ENCODE measurements at regions not wholly inside any gene's neighbourhood (a gene's known extent, or its start where the extent isn't known, plus 50 kb on each side); places are given as distances from the start of the nearest gene placed in this dataset.

DNA sequence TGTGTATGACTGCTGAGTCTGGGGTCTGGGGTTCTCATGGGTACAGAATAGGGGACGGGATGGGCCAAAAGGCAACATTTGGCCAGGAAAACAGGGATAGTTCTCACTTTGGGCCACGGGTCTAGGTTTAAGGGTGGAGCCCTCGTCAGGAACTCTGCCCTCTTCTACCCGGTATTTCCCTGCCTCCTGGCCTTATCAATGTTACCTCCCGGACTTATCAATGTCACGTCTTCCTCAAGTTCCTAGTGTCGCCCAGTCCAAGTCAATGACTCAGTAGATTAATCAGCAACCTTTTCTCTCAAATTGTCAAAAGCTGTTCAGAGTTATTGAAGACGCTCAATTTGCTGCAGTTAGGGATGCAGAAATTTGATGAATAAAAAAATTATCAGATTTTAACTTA, 234.8 kb downstream of the B3GLCT start:
- H3K27ac ChIP-seq (ENCODE audit: low read depth, low read length) = no peak overlapping the region
- no peak overlapping the region for H3K4me3 ChIP-seq (ENCODE audit: insufficient read depth, low read length)
- H3K4me1 ChIP-seq (ENCODE audit: insufficient read depth, low read length) = peaks cover 6% of the 10 kb centered on the region
- H3K79me2 ChIP-seq (ENCODE audit: insufficient read depth, low read length) = no peaks in the 10 kb centered on the region
- H4K20me1 ChIP-seq (ENCODE audit: insufficient read depth, low read length) = no peaks in the 10 kb centered on the region
- no peaks in the 10 kb centered on the region for H3K36me3 ChIP-seq (ENCODE audit: insufficient read depth, low read length)
- H3K9me3 ChIP-seq (ENCODE audit: low read depth, low read length) = no peaks in the 10 kb centered on the region
- no peak overlapping the region for H3K4me2 ChIP-seq (ENCODE audit: insufficient read depth, low read length)
- no peak for DNase-seq (ENCODE audit: insufficient read length, low spot score, missing footprints)
- no peak overlapping the region for H2AFZ ChIP-seq (ENCODE audit: low read length)
- TF ChIP-seq, protein P1, sequence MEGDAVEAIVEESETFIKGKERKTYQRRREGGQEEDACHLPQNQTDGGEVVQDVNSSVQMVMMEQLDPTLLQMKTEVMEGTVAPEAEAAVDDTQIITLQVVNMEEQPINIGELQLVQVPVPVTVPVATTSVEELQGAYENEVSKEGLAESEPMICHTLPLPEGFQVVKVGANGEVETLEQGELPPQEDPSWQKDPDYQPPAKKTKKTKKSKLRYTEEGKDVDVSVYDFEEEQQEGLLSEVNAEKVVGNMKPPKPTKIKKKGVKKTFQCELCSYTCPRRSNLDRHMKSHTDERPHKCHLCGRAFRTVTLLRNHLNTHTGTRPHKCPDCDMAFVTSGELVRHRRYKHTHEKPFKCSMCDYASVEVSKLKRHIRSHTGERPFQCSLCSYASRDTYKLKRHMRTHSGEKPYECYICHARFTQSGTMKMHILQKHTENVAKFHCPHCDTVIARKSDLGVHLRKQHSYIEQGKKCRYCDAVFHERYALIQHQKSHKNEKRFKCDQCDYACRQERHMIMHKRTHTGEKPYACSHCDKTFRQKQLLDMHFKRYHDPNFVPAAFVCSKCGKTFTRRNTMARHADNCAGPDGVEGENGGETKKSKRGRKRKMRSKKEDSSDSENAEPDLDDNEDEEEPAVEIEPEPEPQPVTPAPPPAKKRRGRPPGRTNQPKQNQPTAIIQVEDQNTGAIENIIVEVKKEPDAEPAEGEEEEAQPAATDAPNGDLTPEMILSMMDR (IDR thresholded peaks at IDR 0.05; ENCODE audit: extremely low read depth, low read depth, low read length) = no peak
- H3K27me3 ChIP-seq (ENCODE audit: insufficient read depth, low read length) = no peaks in the 10 kb centered on the region

DNA sequence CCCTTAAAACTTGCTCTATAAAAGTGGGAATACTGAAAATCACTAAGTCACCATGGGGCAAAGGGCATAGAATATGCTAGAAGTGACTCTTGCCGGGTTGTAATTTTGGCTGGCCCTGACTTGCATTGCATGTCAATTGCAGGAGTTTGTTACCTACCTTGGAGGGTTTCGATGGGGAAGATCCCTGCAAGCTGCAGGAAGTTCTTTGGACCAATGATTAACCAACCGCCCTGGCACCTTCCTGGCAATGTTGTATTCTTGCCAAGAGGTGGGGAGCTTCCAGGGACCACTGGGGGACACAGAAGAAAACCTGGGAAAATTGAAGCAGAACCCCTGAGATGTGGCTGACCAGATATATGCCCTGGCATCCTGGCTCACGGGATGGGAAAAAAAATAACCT, 235.8 kb downstream of the B3GLCT start:
- Histone ChIP-seq H3K4me2 (ENCODE audit: insufficient read depth, low read length) (no peak overlapping the region), H3K27me3 (ENCODE audit: insufficient read depth, low read length) (no peaks in the 10 kb centered on the region), H3K4me3 (ENCODE audit: insufficient read depth, low read length) (no peak overlapping the region), H3K27ac (ENCODE audit: low read depth, low read length) (no peak overlapping the region), H4K20me1 (ENCODE audit: insufficient read depth, low read length) (no peaks in the 10 kb centered on the region), H2AFZ (ENCODE audit: low read length) (no peak overlapping the region), H3K9me3 (ENCODE audit: low read depth, low read length) (no peaks in the 10 kb centered on the region), H3K79me2 (ENCODE audit: insufficient read depth, low read length) (no peaks in the 10 kb centered on the region), H3K36me3 (ENCODE audit: insufficient read depth, low read length) (no peaks in the 10 kb centered on the region), H3K4me1 (ENCODE audit: insufficient read depth, low read length) (peaks cover 6% of the 10 kb centered on the region)
- TF ChIP-seq, protein P1 (IDR thresholded peaks at IDR 0.05; ENCODE audit: extremely low read depth, low read depth, low read length) = no peak
- no peak for DNase-seq (ENCODE audit: insufficient read length, low spot score, missing footprints)

DNA sequence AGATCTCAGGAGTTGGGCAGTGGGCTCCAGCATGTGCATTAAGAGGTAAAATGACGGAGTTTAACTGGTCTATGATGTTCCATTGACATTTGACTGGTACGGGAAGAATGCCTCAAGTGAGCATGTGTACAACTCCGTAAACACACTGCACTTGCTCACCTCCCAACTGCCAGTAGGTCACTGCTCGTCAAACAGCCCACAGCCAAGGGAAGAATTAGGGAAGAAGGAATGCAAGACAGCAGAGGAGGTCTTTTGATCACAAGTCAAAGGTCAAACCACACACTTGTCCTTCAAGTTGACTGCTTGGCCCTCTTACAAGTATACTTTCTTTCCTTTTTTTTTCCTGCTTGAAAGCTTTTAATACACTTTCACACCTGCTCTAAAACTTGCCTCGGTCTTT, 236.7 kb downstream of the B3GLCT start:
- no peak overlapping the region for H2AFZ ChIP-seq (ENCODE audit: low read length)
- H3K36me3 ChIP-seq (ENCODE audit: insufficient read depth, low read length) = no peaks in the 10 kb centered on the region
- peaks cover 6% of the 10 kb centered on the region for H3K4me1 ChIP-seq (ENCODE audit: insufficient read depth, low read length)
- H3K4me2 ChIP-seq (ENCODE audit: insufficient read depth, low read length) = no peak overlapping the region
- no peaks in the 10 kb centered on the region for H4K20me1 ChIP-seq (ENCODE audit: insufficient read depth, low read length)
- no peaks in the 10 kb centered on the region for H3K79me2 ChIP-seq (ENCODE audit: insufficient read depth, low read length)
- H3K4me3 ChIP-seq (ENCODE audit: insufficient read depth, low read length) = no peak overlapping the region
- H3K27me3 ChIP-seq (ENCODE audit: insufficient read depth, low read length) = no peaks in the 10 kb centered on the region
- no peak overlapping the region for H3K27ac ChIP-seq (ENCODE audit: low read depth, low read length)
- no peaks in the 10 kb centered on the region for H3K9me3 ChIP-seq (ENCODE audit: low read depth, low read length)
- no peak for DNase-seq (ENCODE audit: insufficient read length, low spot score, missing footprints)
- TF ChIP-seq, protein P1 (IDR thresholded peaks at IDR 0.05; ENCODE audit: extremely low read depth, low read depth, low read length) = no peak

DNA sequence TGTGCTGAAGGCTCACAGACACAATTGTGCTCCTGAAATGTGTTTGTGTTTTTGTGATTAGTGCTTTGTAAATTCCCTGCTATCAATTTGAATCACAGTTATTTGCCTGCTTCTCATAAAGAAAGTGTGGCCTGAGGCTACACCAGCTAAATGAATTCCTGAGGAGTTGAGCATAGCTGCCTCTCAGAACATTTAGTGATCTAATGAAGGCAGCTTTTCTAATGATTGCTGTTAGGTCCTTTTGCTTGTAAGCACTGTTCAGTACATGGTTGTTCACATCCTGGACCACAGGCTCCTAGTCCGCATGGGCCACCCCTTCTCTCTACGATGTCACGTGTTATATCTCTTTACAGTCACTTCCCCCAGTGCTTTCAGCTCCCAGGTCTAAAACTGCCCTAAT, 238.2 kb downstream of the B3GLCT start:
- Histone ChIP-seq H2AFZ (ENCODE audit: low read length) (no peak overlapping the region), H3K27ac (ENCODE audit: low read depth, low read length) (no peak overlapping the region), H3K4me1 (ENCODE audit: insufficient read depth, low read length) (peaks cover 5% of the 10 kb centered on the region), H3K36me3 (ENCODE audit: insufficient read depth, low read length) (no peaks in the 10 kb centered on the region), H3K4me2 (ENCODE audit: insufficient read depth, low read length) (no peak overlapping the region), H3K27me3 (ENCODE audit: insufficient read depth, low read length) (no peaks in the 10 kb centered on the region), H3K79me2 (ENCODE audit: insufficient read depth, low read length) (no peaks in the 10 kb centered on the region), H4K20me1 (ENCODE audit: insufficient read depth, low read length) (no peaks in the 10 kb centered on the region), H3K9me3 (ENCODE audit: low read depth, low read length) (no peaks in the 10 kb centered on the region), H3K4me3 (ENCODE audit: insufficient read depth, low read length) (no peak overlapping the region)
- no peak for DNase-seq (ENCODE audit: insufficient read length, low spot score, missing footprints)
- TF ChIP-seq, protein P1 (IDR thresholded peaks at IDR 0.05; ENCODE audit: extremely low read depth, low read depth, low read length) = no peak

All from osteoblast (primary cell).